Coronary artery (tissue), 2 donors: ENCODE measurements at regions not wholly inside any gene's neighbourhood (a gene's known extent, or its start where the extent isn't known, plus 50 kb on each side); places are given as distances from the start of the nearest gene placed in this dataset.

Source experiments
- DNase-seq: peaks from one replicate; pipeline ENCODE4 v3.0.0-alpha.2; 2017; ENCODE audit warnings: low spot score
- H3K27ac ChIP-seq, 2 donors: fragments of 200-600 bp; sonication (generic); one replicate each; pipeline ENCODE4 v1.5.1; 2016 to 2019
- H3K4me3 ChIP-seq: fragments of 200-600 bp; sonication (generic); 2 replicates; pipeline ENCODE4 v1.5.1; 2016; ENCODE audit warnings: mild to moderate bottlenecking, moderate library complexity
- CTCF ChIP-seq: fragments of 200-600 bp; sonication (generic); IDR thresholded peaks from one replicate; pipeline ENCODE4 v1.5.1; 2019; ENCODE audit warnings: antibody characterized with exemption

GRCh38 chr2:62439425-62439824, 66.6 kb downstream of the TMEM17 start:
- TF ChIP-seq CTCF, result no peak
- no peak for DNase-seq
- Histone ChIP-seq H3K4me3 (no peak overlapping the region), H3K27ac (no peak overlapping the region)

- H3K4me3 ChIP-seq, result no peak overlapping the region
- no peak for DNase-seq
- TF ChIP-seq CTCF, result no peak
- no peak overlapping the region for H3K27ac ChIP-seq
Observed at GRCh38 chr2:62437785-62438184, 68.2 kb downstream of the TMEM17 start.

- Histone ChIP-seq H3K4me3 (no peak overlapping the region), H3K27ac (no peak overlapping the region)
- no peak for DNase-seq
- no peak for TF ChIP-seq CTCF
Observed at GRCh38 chr2:62435720-62436119, 70.3 kb downstream of the TMEM17 start.

GRCh38 chr2:62432407-62432806, 73.6 kb downstream of the TMEM17 start:
- TF ChIP-seq CTCF, result no peak
- Histone ChIP-seq H3K27ac (no peak overlapping the region), H3K4me3 (no peak overlapping the region)
- no peak for DNase-seq

GRCh38 chr2:62431512-62431911, 74.5 kb downstream of the TMEM17 start:
- Histone ChIP-seq H3K27ac (no peak overlapping the region), H3K4me3 (no peak overlapping the region)
- no peak for TF ChIP-seq CTCF

GRCh38 chr2:62430146-62430545, 75.8 kb downstream of the TMEM17 start:
- no peak overlapping the region for H3K27ac ChIP-seq
- no peak for TF ChIP-seq CTCF
- H3K4me3 ChIP-seq, result no peak overlapping the region
- DNase-seq, result no peak

More at GRCh38 chr2:62431512-62431911, 74.5 kb downstream of the TMEM17 start:
- DNase-seq, result no peak

GRCh38 chr2:62427146-62427545, 78.8 kb downstream of the TMEM17 start:
- no peak overlapping the region for H3K4me3 ChIP-seq
- no peak for DNase-seq
- TF ChIP-seq CTCF, result no peak
- no peak overlapping the region for H3K27ac ChIP-seq
